GM18502 (cell line): ENCODE measurements at regions not wholly inside any gene's neighbourhood (a gene's known extent, or its start where the extent isn't known, plus 50 kb on each side); places are given as distances from the start of the nearest gene placed in this dataset.
A peak's percentile ranks its signal among the peaks of the same experiment; 100 is the strongest.

Source experiments
- ATAC-seq: cut with Tn5 transposase; IDR thresholded peaks from one replicate; pipeline ENCODE4 v1.9.1; 2021; ENCODE audit warnings: mild to moderate bottlenecking; ENCODE audit not compliant: unreplicated experiment, poor library complexity

GRCh38 chr14:22422238-22422637 lies 166.8 kb downstream of the DAD1 start:
- no peak for ATAC-seq

DNA sequence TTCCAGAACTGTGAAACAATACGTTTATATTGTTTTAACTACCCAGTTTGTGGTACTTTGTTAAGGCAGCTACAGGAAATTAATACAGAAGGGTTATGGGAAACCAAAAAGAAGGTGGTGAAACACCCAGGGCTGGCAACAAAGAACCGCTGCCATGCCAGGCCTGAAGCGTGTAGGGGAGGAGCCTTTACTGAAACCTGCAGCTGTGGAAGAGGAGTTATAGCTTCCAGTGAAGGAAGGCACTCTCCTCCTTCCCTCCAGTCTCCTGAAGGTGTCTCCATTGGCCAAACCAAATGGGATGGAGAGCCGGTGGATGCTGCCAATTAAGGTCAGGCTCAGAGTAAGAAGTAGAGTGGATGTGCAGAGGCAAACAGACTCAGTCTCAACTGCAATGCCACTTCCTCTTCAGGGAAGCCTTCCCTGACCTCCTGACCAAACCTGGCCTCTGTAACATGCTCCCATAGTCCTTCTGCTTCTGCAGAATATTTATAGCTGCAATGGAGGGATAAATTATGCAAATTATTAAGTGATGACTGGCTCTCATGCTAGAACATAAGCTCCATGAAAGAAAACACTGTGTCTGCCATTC lies 168.3 kb downstream of the DAD1 start:
- ATAC-seq: no peak

DNA sequence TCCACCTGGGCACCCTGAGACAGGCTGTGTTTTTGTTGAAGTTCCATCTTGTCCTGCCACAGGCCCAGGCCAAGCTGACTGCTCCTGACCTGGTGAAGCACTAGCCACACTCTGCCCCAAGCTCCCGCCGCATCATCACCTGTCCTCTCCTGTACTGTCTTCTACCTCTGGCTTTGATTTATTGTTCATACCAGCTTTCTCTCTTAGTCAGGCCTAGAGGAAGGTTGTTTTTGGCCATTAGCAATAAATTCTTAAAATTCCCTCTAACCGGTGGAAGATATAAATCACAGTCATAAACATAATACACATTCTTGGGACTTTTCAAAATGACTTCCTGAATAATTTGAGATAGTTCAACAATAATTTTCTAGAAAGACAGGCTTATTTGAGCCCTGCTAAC lies 169.4 kb downstream of the DAD1 start:
- no peak for ATAC-seq

GRCh38 chr14:22418631-22419030 lies 170.4 kb downstream of the DAD1 start:
- peak; percentile 76 for ATAC-seq

DNA sequence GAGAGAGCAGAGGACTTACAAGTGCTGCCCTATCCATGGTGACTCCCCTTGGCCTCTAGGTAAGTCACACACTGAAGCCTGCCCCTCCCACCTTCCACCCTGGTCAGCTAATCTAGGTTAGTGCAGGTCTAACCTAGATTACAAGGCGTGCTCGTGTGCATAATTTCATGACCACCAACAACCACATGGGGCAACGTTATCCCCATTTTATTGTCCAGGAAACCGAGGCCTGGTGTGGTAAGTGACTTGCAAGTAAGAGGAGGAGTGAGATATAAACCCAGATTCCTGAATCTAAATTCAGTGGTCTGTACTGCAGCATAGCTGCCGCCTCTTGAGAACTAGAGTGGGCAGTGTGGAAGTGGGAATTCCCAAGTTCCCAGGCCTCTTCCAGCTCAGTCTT lies 171.1 kb downstream of the DAD1 start:
- ATAC-seq: no peak

- no peak for ATAC-seq
These were observed 172.8 kb downstream of the DAD1 start for GRCh38 chr14:22416193-22416592.

GRCh38 chr14:22415605-22415959 lies 173.4 kb downstream of the DAD1 start:
- no peak for ATAC-seq

DNA sequence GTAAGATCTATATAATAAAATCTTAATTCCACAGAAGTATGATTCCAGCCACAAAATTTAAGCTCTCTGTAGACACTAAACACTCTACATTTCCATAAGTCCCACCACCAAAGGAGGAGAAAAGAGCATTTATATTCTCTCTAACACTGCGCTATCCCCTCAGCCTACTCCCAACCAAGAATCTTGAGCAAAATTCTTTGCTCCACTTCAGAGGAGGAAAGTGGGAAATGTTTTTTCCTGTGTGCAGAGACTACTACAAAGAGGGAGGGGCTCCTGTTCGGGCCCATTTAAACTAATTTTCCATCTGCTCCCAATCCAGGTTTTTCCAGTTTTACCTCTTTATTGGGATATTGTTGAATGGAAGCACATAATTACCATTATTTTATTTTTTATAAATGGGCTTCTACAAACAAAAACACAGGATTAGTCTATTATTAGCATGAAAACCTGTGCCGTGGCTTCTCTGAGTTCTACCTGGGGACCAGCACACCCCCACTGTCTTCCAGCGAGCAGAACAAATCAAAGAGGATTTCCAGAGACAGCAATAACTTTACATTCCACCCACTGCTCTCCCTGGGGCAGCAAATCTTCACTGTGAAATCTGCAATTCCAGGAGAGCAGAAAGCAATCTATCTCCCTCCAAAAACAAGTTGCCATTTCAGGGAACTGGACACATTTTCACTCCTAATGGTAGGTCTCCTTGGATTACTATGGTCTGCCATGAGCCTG lies 174.0 kb downstream of the DAD1 start:
- ATAC-seq: no peak

GRCh38 chr14:22412926-22413411 lies 176.1 kb downstream of the DAD1 start:
- no peak for ATAC-seq

GRCh38 chr14:22411398-22412055 lies 177.5 kb downstream of the DAD1 start:
- no peak for ATAC-seq

- no peak for ATAC-seq
These were observed 178.5 kb downstream of the DAD1 start for GRCh38 chr14:22410497-22410896.

DNA sequence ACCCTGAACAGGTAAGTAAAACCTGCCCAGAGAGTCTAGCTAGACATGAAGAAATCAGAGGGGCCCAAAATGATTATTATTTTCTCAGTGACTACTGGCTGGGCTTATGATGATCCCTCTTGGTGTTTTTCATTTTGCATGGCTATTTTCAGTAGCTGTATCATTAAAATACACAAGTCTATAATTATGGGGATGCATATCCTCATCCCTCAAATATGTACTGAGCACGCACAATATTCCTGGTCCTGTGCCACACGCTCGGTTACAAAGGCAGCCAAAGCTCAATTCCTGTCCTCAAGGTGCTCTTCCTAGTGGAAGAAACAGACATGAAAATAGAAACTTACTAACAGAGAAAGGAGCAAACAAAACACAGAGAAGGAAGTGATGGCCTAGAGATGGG lies 180.0 kb downstream of the DAD1 start:
- no peak for ATAC-seq

- no peak for ATAC-seq
These were observed 180.5 kb downstream of the DAD1 start for GRCh38 chr14:22408547-22408946.

GRCh38 chr14:22407033-22407432 lies 182.0 kb downstream of the DAD1 start:
- ATAC-seq: no peak

GRCh38 chr14:22405201-22405600 lies 183.8 kb downstream of the DAD1 start:
- ATAC-seq: no peak

DNA sequence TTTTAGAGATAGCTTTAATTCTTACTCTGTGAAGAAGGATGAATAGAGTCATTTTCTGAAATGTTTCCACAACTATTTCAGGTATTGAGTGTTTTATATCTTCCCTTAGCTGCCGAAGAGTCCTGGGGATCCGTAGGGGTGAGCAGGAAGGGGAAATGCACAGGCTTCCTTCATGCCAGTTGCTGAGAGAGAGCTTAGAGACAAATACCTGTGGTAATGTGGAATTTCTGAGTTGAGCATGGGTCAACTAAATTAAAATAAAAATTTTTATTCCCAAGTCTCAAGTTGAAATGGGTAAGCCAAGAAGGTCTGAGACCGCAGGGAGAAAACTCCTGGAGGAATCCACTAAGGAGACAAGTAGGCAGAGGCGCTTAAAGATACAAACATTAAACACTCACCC lies 185.7 kb downstream of the DAD1 start:
- no peak for ATAC-seq

DNA sequence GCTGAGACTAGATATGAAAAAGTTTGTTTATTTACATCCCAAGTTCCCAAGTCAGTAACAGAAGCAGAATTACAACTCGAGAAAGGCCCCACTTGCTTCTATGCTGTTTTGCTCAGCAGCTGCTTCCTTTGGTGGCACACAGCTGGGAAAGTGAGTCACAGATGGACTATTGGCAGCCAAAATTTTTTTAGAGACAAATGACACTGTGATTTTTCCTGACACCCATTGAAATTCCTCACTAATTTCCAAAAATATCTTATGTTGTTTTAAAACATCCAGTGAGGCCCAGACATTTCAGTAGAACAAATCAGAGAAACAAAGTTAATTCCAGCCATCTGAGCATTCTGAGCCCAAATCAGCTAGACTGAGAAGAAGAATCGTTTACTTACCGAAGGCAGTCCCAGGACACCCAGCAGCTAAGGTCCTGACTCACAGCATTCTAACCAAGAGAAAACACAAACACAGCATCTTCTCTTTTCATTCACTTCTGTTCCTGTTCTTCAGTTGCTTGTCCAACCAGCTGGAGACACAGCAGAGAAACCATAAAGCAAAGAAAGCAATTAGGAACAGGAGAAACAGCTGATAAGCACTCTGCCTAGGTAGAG lies 188.3 kb downstream of the DAD1 start:
- no peak for ATAC-seq

DNA sequence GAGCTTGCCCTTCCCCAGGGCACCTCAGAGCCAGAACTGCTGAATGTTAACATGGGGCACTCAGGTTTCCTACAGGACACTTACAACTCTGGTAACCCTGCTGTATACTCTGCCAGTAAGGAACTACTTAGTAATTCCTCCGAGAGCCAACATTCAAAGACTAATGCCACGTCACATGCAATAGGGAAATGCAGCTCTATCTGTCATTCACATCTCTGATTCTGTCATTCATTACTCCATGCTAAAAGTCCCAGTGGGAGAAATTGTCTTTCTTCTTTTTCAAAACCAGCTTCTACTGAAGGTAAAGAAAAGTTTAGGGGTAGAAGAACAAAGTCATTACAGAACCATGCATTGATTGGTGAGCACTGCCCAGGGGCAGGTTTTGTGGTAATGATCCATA lies 189.2 kb downstream of the DAD1 start:
- no peak for ATAC-seq

GRCh38 chr14:22397221-22397737 lies 191.7 kb downstream of the DAD1 start:
- ATAC-seq: no peak

DNA sequence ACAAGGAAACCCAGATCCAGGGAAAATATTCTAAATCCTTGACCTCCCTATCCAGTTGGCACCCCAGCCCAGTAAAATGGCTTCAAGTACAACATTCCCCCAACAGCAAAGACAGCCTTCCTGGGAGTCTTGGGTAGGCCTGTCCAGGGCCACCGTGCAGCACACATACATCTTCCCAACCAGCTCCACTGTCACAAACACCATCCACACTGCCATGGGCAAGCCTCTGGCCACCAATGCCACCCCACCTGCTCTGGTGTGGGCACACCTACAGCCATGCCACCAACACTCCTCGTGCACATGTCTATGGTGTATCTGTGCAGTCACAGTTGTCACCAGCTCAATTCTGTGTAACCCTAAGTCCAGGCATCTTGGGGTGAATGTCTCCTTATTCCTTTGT lies 193.2 kb downstream of the DAD1 start:
- ATAC-seq: no peak

GRCh38 chr14:22394616-22395015 lies 194.4 kb downstream of the DAD1 start:
- no peak for ATAC-seq
